ENCODE measurements at regions not wholly inside any gene's neighbourhood (a gene's known extent, or its start where the extent isn't known, plus 50 kb on each side); places are given as distances from the start of the nearest gene placed in this dataset.

DNA sequence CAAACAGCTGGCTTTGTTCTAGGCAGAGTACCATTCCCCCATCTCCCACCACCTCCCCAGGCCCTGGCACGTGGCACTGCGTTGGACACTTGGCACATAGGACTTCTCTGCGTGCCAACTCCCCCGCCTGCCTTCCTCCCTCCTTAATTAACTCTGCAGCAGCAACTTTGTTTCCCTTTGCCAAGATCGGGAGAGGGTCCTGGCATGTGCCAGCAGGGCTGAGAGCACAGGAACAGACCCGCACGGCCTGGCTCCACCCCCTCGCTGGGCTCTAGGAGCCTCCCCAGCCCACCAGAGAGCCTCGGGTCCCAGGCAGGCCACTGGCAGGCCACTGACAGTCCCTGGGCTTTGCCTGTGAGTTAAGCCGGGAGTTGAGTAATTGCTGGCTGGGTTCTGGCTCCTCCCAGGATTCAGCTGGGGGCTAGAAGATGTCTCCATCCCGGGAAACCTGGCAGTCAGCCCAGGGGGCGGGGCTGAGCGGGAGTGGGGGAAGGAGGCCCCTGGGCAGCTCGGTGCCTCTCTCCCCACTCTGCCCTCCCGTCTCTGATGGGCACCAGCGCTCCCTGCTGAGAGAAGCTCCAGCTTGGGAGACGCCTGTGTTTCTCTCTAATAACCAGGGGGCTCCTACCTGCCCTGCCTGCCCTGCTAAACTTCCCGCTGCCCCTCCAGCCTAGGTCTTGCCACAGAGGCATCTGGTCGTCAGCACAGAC, 224.0 kb upstream of the TNRC6C start:
- TF ChIP-seq, protein P1, sequence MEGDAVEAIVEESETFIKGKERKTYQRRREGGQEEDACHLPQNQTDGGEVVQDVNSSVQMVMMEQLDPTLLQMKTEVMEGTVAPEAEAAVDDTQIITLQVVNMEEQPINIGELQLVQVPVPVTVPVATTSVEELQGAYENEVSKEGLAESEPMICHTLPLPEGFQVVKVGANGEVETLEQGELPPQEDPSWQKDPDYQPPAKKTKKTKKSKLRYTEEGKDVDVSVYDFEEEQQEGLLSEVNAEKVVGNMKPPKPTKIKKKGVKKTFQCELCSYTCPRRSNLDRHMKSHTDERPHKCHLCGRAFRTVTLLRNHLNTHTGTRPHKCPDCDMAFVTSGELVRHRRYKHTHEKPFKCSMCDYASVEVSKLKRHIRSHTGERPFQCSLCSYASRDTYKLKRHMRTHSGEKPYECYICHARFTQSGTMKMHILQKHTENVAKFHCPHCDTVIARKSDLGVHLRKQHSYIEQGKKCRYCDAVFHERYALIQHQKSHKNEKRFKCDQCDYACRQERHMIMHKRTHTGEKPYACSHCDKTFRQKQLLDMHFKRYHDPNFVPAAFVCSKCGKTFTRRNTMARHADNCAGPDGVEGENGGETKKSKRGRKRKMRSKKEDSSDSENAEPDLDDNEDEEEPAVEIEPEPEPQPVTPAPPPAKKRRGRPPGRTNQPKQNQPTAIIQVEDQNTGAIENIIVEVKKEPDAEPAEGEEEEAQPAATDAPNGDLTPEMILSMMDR (conservative IDR thresholded peaks at IDR 0.05), result no peak
- TF ChIP-seq ZFX (IDR thresholded peaks at IDR 0.05), result no peak

Data from C4-2B (cell line).